Adrenal gland (tissue), 5 donors: ENCODE measurements at regions not wholly inside any gene's neighbourhood (a gene's known extent, or its start where the extent isn't known, plus 50 kb on each side); places are given as distances from the start of the nearest gene placed in this dataset.

ENCODE experiments used
- CTCF ChIP-seq, 6 experiments: fragments of 450-650 bp in 4 of 6; fragments of 200-600 bp in 2 of 6; sonication (generic) in 1 of 6; IDR thresholded peaks; 1 replicate in 5 of 6; 2 replicates in 1 of 6; pipeline versions ENCODE4 v1.5.1 to v1.8.0; 2016 to 2021; ENCODE audit warnings: antibody characterized with exemption in 6 of 6, mild to moderate bottlenecking in 2 of 6, moderate library complexity in 1 of 6
- POLR2A ChIP-seq, 2 donors: fragments of 450-650 bp; IDR thresholded peaks; one replicate each; pipeline ENCODE4 v1.6.1; 2017; ENCODE audit warnings: antibody characterized with exemption in 2 of 2, mild to moderate bottlenecking in 2 of 2, moderate library complexity in 1 of 2
- donor health status: DM: no; HTN: no; CAD: no.

GRCh38 chr15:98451236-98451635, 197.1 kb upstream of the IGF1R start:
- TF ChIP-seq CTCF (IDR thresholded peaks at IDR 0.05) (no peak), POLR2A (IDR thresholded peaks at IDR 0.05) (no peak)
